ENCODE measurements at regions not wholly inside any gene's neighbourhood (a gene's known extent, or its start where the extent isn't known, plus 50 kb on each side); places are given as distances from the start of the nearest gene placed in this dataset.

DNA sequence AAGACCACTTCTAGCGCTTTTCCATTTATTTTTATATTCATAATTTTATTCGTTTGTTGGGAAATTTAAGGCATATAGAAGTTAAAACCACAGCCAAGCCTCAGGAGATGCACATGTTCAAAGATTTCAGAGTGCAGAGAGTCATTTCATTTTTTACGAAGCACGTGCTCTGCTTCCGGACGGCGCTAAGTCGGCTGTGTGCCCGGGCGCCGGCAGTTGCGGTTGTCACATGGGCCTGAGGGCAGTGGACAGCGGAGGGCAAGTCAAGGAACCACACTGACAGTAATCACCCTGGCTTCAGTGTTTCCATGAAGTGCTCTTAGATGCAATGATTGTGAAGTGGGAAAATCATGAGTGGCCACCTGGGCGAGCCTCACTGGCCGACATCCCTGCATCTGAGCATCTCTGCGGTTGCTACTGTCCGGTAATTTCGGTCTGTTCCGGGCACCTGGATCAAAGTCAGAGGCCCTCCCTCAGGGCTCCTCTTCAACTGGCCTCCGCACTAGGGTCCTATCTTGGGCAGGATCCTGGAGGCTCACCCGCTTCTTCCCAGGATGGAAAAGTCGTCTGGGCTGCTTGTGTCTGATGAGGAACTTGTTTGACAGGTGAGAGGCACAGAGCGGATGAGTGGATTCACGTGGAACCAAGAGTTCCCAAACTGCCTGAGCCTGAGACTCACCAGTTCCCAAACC is 90.8 kb downstream of the DACT2 start:
- DNase-seq (ENCODE audit: low read depth in 4 of 4, low spot score in 3 of 4): no peak

DNA sequence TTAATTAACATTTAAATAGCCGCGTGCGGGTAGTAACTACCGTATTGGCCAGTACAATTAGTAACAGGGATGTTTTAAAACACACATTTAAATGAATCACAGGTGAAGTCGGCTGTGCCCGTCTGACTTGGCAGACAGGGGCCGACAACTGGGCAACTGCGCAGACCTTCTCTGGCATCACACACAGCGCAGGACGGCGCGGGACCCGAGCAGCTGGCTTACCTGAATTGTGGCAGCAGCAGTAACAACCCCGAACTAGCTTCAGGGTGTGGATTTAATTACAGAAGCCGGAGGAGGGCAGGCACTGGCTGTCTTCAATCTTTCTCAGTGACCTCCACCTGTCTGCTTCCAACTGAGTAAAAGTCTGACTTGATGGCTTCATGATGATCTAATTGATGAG is 91.7 kb downstream of the DACT2 start:
- DNase-seq (ENCODE audit: low read depth in 4 of 4, low spot score in 3 of 4): no peak

DNA sequence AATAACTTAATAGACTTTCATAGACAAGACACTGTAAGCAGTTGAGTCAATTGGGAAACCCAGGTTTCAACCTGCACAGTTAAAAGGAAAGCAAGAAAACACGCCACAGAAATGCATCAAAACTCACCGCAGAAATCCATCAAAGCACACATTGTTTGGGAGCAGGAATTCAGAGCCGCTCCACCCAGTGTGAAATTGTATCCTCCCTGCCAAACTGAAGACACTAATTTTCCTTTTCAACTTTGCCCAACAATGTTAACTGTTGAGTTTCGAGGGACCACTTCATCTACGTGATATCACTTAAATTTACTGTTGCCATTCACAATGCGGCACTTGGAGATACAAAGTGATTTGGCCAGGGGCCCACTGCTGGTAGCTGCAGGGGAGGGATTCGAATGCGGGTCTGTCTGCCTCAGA is 92.7 kb downstream of the DACT2 start:
- DNase-seq (ENCODE audit: low read depth in 4 of 4, low spot score in 3 of 4): no peak

DNA sequence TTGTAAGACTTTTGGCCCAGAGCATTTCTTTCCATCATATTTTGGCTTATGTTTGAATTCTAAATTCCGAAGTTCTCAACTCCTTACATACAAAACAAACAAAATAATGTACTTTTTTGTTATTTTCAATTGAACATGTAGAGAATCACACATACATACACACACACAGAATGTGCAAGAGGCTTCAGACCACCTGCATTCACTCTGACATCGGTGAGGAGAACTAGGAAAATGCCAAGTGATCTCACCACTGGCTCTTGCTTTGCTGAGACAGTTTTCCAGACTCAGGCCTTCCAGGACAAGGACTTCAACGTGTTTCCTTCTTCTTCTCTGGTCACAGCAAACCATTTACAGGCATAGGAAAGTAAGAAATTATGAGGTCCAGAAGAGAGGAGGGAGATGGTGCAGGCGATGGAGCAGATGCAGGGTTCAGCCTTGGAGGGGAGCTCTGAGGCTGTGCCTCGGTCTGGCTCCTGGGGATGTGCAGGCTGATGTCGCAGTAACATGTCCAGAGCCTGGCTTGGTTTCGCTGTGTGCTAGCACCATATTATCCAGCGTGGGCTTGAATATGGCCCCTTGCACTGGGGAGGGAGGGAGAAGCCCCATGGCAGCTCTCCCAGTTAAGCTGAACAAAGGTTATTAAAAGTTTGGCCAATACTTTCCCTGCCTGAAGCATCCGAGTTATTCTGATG is 93.4 kb downstream of the DACT2 start:
- DNase-seq (ENCODE audit: low read depth in 4 of 4, low spot score in 3 of 4): no peak

DNA sequence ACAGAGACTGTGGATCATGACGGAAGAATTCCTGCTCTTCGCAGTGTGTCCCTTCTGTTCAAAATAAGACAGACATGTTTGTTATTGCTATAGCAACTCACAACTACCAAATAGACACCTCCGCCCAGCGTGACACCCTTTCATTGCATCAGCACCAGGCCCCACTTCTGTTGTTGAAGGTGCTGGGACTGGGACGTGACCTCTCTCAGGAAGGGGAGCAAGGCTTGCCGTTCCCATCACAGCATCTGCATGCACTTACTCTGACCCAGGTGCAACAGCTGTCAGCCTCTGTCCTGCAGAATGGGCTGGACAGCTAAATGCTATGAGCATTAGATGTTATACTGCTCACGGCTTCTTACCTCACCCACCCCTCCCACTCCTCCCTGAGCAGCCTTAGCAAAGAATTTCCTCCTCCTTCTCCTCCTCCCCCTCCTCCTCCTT is 94.1 kb downstream of the DACT2 start:
- DNase-seq (ENCODE audit: low read depth in 4 of 4, low spot score in 3 of 4): no peak

DNA sequence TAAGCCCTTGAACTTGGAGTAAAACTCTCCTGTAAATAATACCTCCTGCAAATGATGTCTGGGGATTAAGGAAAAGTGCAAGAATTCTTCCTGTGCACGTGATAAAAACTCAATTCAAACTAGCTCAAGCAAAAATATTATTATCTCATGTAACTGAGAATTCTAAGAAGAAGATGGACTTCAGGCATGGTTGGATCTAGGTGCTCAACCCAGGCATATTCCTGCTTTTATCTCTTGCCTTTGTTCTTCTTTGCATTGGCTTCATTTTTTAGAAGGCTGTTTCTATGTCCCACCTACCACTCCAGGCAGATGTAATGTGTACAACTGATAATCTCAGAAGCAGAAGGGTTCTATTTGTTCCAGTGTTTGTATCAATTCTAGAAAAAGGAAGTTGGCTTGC is 95.8 kb downstream of the DACT2 start:
- DNase-seq (ENCODE audit: low read depth in 4 of 4, low spot score in 3 of 4): no peak

DNA sequence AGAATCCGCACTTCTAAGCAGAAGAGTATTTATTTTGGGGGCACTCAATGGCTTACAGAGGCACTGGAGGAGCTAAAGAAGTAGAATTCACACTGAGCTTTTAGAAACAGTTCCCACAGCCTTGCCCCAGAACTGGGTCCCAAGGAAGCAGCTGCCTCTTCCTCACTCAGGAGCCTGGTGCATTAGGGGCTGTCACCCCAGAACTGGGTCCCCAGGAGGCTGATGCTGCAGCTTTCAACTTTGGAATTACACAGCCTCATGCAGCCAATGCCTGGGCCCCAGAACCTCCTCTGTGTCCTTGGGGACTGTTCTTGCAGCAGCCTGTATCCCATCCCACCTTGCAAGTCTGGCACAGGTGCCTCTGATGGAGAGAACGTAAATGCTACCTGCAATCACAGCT is 96.4 kb downstream of the DACT2 start:
- no peak for DNase-seq (ENCODE audit: low read depth in 4 of 4, low spot score in 3 of 4)

DNA sequence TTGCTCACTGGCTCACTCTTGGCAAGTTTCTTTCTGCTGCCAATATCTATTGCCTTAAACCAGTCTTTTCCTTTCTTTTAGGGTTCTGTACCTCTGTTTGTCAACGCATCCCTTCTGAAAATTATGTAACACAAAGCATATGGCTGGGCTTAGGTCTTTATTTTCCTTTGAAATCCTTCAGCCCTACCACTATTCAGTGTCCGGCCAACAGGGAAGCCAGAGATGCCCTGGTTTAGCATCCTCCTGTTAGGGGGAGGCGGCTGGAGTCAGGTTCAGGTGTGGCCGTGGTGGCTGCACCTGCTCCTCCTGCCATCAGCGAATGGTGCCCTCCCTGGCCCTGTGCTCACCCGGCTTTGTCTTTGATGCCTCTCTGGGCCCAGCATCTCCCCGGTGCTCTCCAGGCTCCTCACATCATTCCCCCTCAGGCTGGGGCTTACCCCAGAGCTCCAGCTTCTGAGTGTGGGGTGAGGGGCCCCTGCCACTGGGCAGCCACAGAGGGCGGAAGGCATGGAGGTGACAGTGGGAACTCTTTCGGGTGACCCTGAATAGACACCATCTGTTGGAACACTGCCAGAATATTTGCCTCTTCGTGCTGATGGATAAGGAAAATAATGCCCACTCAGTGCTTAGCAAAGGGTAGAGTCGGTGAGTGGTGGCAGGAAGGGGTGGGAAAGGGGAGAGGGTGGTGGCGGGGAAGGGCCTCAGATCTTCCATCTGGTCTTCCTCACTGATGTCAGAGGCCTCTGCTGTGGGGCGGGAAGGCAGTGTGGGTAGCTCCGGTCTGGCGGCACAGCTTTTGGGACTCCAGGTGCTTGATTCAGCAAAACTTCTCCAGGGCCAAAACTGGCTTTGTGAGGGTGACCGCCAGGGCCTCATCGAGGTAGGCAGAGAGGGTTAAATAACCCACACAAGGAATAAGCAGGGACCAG is 97.2 kb downstream of the DACT2 start:
- DNase-seq (ENCODE audit: low read depth in 4 of 4, low spot score in 3 of 4): no peak

DNA sequence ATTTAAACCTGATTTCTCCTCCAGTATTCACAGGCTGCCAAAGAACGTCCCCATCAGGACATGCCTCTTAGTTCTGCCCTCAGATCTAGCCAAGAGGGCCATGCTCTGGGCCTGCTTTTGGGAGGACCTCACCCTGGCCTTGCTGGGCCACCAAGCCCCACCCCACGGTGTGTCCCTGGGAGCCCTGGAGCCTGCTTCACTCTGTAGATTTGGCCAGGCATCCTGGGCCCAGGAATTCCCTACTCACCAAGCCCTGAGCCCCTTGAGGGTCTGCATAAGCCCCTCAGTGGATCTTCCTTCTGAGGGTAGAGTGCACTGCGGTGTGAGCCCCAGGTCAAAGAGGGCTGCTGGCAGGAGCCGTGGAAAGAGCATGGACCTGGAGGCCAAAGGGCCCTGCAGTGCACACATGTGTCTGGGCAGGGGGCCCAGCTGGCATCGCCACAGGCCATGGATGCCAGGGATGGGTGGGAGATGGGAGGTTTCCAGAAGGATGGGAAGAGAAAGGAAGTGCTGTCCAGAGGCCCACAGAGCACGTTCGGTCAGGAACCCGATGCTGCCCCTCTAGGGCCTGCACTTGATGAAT is 98.0 kb downstream of the DACT2 start:
- DNase-seq (ENCODE audit: low read depth in 4 of 4, low spot score in 3 of 4): no peak

DNA sequence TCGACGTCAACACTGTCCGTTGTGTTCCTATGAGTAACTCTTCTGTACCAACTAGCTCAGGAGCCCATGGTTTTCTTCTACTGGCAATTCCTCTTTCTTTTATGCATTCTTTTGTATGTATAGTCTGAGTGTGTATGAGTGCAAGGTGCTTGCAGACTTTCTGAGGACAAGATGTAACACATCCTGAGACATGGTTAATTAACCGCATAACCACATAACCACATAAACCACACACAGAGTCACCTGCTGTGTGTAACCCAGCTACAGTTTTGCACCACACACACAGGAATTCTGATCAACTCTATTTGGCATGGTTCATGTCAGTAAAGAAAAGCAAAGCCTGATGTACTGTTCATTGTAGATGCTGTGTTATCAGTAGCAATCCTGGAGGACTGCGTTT is 98.6 kb downstream of the DACT2 start:
- DNase-seq (ENCODE audit: low read depth in 4 of 4, low spot score in 3 of 4): no peak

DNA sequence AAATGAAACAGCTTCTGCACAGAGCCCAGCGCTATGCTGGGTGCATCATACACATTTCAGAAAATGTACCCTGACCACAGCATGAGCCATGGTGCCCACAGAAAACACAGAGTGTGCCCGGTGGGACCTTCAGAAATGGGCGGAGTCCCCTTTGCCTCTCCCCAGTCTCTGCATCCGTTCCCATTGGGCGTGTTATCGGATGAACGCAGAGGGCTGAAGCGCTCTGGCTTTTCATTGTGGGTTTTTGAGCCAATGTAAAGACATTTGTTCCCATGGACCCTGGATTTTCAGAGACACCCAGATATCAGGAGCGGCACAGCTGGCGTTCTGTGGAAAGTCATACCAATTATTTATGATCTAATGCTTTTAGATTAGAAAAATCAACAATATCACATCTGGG is 99.8 kb downstream of the DACT2 start:
- DNase-seq (ENCODE audit: low read depth in 4 of 4, low spot score in 3 of 4): no peak

DNA sequence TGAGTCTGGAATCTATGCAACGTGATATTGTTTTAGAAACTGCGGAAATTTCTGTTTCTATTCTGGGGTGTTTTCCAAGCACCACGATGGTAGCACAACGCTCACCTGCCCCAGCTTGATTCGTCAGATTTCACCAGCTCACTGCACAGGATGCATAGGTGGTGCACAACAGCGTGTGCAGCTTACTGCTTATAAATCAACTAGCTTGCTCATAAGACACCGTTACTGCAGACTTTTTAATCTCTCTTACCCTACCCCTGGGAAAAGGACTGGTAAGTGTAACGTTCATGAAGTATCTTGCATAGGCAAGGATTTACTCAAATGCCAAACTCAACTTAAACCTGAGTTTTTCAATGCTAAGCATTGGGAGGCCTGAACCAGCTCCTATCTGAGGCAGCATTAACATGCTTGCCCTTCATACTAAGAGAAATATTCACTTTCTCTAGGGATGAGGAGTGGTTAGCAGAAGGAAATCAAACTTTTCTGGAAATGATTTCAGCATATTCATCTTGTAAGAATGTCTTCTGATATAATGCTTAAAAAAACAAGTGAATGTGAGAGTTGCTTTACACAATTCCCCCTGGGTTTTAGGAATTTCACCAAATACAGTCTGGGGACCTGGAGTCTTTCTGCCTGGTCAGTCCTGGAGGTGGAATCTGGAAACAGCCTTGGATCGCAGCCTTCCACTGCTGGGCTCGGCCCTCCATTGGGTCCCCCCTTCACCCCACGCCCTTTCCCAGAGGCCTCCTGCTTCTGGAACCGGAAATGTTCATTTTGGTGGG is 100.6 kb downstream of the DACT2 start:
- no peak for DNase-seq (ENCODE audit: low read depth in 4 of 4, low spot score in 3 of 4)

DNA sequence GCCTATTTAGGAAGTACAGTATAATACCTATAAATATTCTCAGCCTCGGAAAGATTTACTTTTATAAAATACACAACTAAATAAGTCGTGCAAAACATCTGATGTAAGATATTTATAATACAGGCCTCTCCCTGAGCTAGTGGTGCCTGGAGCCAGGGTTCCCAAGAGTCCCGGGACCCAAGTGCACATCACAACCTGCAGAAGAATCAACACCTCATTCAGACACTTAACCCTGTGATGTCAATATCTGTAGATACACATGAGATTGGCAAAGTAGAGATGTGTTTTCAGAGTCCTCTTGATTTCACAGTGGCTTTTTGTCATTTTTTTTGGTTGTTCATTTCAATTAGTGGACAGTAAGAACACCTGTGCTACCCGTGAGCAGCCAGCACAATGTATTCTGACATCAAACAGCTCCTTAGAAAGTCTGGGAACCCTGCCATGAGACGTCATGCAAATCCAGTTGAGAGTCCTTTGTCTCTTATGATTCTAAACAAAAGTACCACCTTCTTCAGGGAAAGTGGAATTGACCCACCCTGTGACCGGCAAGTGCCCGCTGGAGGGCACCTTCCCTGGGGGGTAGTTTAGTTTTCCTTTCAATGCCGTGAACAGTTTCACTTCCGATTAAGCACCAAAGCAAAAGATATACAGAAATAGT is 101.6 kb downstream of the DACT2 start:
- no peak for DNase-seq (ENCODE audit: low read depth in 4 of 4, low spot score in 3 of 4)

DNA sequence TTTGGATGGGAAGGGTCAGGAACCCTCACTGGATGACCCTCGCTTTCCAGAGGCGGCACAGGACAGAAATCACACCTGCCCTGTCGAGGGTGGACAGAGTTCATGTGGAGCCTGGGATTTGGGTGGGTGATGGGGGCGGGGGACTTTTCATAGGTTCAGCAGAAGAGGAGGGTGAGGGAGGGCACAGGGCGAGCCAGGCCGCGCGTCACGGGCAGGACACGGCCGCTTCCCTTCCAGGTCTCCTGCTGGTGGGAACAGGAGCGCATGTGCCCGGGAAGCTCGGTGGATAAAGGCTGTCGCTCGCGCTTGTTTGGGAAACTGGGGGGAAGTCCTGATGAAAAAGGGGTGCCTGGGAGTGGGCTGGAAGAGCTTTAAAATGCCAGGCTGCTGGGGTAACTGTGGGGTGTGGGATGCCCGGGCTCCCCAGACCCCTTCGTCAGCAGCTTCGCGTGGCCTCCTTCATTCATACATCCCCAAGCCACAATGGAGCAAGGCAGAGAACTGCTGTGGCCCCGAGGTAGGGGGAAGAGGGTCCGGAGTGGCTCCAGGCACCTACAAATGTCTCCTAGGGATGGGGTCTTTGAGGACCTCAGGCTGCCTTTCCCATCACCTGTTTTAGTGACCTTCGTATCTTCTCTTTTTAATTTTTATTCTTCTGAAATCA is 102.2 kb downstream of the DACT2 start:
- DNase-seq (ENCODE audit: low read depth in 4 of 4, low spot score in 3 of 4): no peak

DNA sequence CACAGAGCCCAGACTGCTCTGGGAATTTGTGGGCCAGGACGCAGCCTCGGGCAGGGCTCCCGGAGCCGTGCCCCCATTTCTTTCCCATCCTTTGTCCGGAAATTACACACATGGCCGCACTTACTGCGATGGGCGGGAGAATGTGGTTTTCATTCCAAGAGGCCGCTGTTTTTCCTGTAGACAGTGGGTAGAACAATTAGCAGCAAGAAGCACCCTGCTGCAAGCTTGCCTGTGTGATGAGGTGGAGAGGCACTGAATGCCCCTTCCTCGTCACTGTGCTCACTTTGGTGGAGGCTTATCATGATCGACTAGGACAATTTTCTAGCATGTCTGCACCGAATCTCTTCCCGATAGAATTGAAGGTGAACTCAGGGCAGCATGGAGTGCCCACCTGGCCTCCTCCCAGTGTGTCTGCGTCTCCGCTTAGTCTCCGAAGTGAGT is 102.8 kb downstream of the DACT2 start:
- DNase-seq (ENCODE audit: low read depth in 4 of 4, low spot score in 3 of 4): no peak

DNA sequence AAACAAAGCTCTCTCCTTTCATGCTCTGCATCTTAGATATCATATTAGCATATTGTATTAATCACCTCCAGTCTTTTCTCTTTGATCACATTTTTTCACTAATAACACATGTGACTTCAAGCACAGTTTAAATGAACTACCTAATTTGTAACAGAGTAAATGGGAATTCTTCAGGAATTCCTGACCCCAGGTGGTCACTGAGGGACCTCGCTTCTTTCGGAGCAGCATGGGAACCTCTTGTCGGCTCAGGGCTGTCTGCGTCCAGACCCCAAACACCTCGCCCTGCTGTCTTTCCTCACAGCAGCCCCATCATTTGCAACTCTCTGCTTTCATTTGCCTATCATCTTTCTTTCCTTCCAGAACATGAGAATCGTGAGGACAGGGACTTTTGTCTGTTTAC is 103.5 kb downstream of the DACT2 start:
- DNase-seq (ENCODE audit: low read depth in 4 of 4, low spot score in 3 of 4): no peak

DNA sequence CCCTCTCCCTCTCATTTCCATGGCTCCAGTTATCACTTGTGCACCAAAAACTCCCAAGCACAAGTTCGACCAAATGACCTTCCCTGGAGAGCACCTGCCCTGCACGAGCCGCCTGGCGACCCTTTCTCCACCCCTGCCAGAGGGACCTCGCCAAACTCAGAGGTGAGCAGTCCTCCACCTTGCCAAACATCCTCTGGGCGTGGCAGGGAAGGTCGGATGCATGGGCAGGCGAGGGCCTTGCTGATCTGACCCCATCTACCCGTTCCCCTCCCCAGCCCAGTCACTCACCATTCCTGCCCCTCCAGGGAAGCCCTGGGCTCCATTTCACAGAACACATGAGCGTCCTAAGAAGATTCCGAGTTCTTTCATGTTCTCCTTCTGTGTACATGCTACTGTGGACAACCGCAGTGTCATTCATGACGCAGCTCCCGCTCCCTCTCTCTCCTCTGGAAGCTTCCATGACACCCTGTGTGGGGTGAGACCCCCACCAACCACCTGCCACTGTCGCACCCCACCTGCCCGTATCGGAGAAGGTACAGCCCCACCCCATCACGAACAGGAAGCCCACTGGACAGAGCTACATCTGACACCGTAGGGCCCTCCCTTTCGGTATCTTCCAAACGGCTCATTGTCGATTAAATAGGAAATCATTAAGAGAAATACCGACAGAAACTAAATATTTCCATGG is 104.3 kb downstream of the DACT2 start:
- no peak for DNase-seq (ENCODE audit: low read depth in 4 of 4, low spot score in 3 of 4)

DNA sequence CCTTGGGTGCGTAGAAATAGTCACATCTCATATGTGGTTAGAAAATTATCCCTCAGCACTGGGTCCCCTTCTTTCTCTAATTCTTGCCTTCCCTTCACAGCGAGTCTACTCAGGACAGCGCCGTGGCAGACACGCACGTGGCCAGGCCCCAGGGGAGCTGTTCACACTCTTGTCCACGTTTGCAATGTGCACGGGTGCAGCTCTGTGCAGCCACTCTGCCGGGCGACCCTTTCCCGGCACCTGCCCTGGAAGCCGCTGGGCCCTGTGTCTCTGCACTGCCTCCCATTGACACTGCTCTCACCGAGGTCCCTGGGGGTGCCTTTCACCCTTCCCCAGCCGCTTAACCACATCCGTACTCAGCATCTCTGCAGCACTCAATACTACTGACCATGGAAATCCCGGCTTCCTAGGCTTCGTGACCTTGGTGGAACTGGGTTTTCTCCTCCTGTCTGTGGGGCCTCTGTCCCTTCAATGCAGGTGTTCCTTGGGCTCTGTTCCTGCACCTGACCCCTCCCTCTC is 104.9 kb downstream of the DACT2 start:
- DNase-seq (ENCODE audit: low read depth in 4 of 4, low spot score in 3 of 4): no peak

Data from left renal pelvis (tissue), 4 donors.